ENCODE measurements at regions not wholly inside any gene's neighbourhood (a gene's known extent, or its start where the extent isn't known, plus 50 kb on each side); places are given as distances from the start of the nearest gene placed in this dataset.

GRCh38 chr2:146741260-146741659 lies 1103.6 kb upstream of the ACVR2A start:
- TF ChIP-seq POLR2A (IDR thresholded peaks at IDR 0.05): no peak
- no peak for TF ChIP-seq CTCF (IDR thresholded peaks at IDR 0.05)
- no peak for DNase-seq
- Histone ChIP-seq H3K27me3 (no peaks in the 10 kb centered on the region), H3K4me3 (no peak overlapping the region), H3K9me3 (no peaks in the 10 kb centered on the region), H3K4me1 (no peaks in the 10 kb centered on the region), H3K27ac (no peak overlapping the region), H3K36me3 (ENCODE audit: low read depth, missing control alignments) (no peaks in the 10 kb centered on the region)
- WGBS, 2 donors: 71 to 77% methylated on average over 4 of the region's 4 CpGs
- intact Hi-C loops (cut with DNase I; ENCODE audit: low total_unique reads): no loop called here

GRCh38 chr2:146734821-146735190 lies 1110.0 kb upstream of the ACVR2A start:
- H3K36me3 ChIP-seq (ENCODE audit: low read depth, missing control alignments): no peaks in the 10 kb centered on the region
- no peak for TF ChIP-seq CTCF (IDR thresholded peaks at IDR 0.05)
- TF ChIP-seq POLR2A (IDR thresholded peaks at IDR 0.05): no peak
- H3K27me3 ChIP-seq: no peaks in the 10 kb centered on the region
- no peak for DNase-seq
- no peak overlapping the region for H3K4me3 ChIP-seq
- 68 to 74% methylated on average over 3 of the region's 3 CpGs for WGBS, 2 donors
- no peaks in the 10 kb centered on the region for H3K4me1 ChIP-seq
- no peak overlapping the region for H3K27ac ChIP-seq
- H3K9me3 ChIP-seq: no peaks in the 10 kb centered on the region
- intact Hi-C loops (cut with DNase I; ENCODE audit: low total_unique reads): no loop called here

GRCh38 chr2:146734042-146734820 lies 1110.6 kb upstream of the ACVR2A start:
- 46 to 61% methylated on average over 8 of the region's 8 CpGs for WGBS, 2 donors
- no peak for DNase-seq
- Histone ChIP-seq H3K36me3 (ENCODE audit: low read depth, missing control alignments) (no peaks in the 10 kb centered on the region), H3K4me3 (no peak overlapping the region), H3K4me1 (no peaks in the 10 kb centered on the region), H3K27ac (no peak overlapping the region), H3K27me3 (no peaks in the 10 kb centered on the region), H3K9me3 (no peaks in the 10 kb centered on the region)
- intact Hi-C loops (cut with DNase I; ENCODE audit: low total_unique reads): no loop called here
- TF ChIP-seq CTCF (IDR thresholded peaks at IDR 0.05): peak in 2 of 3 experiments; percentile 44 to 52
- no peak for TF ChIP-seq POLR2A (IDR thresholded peaks at IDR 0.05)

GRCh38 chr2:146730882-146731281 lies 1113.9 kb upstream of the ACVR2A start:
- H3K4me3 ChIP-seq: no peak overlapping the region
- H3K27me3 ChIP-seq: no peaks in the 10 kb centered on the region
- H3K4me1 ChIP-seq: no peaks in the 10 kb centered on the region
- H3K9me3 ChIP-seq: no peaks in the 10 kb centered on the region
- no peak overlapping the region for H3K27ac ChIP-seq
- no peak for DNase-seq
- WGBS, 2 donors: 85 to 94% methylated on average over 1 of the region's 1 CpG
- TF ChIP-seq CTCF (IDR thresholded peaks at IDR 0.05) (no peak), POLR2A (IDR thresholded peaks at IDR 0.05) (no peak)
- intact Hi-C loops (cut with DNase I; ENCODE audit: low total_unique reads): no loop called here
- H3K36me3 ChIP-seq (ENCODE audit: low read depth, missing control alignments): no peaks in the 10 kb centered on the region

- Histone ChIP-seq H3K4me3 (no peak overlapping the region), H3K4me1 (no peaks in the 10 kb centered on the region), H3K9me3 (no peaks in the 10 kb centered on the region), H3K27me3 (no peaks in the 10 kb centered on the region), H3K36me3 (ENCODE audit: low read depth, missing control alignments) (no peaks in the 10 kb centered on the region), H3K27ac (no peak overlapping the region)
- 84 to 86% methylated on average over 7 of the region's 7 CpGs for WGBS, 2 donors
- intact Hi-C loops (cut with DNase I; ENCODE audit: low total_unique reads): no loop called here
- no peak for DNase-seq
- no peak for TF ChIP-seq CTCF (IDR thresholded peaks at IDR 0.05)
- no peak for TF ChIP-seq POLR2A (IDR thresholded peaks at IDR 0.05)
Observed at GRCh38 chr2:146721486-146721885, 1123.3 kb upstream of the ACVR2A start.

All from testis (tissue), 2 donors.